Endothelial cell (in vitro differentiated cells): ENCODE measurements at regions not wholly inside any gene's neighbourhood (a gene's known extent, or its start where the extent isn't known, plus 50 kb on each side); places are given as distances from the start of the nearest gene placed in this dataset.
A peak's percentile ranks its signal among the peaks of the same experiment; 100 is the strongest.

ENCODE experiments used
- DNase-seq: peaks from one replicate; pipeline ENCODE4 v3.0.0; 2021; ENCODE audit warnings: low spot score
- H3K27ac Mint-ChIP-seq: one replicate; pipeline ENCODE4 v1.8.0; 2021; ENCODE audit warnings: mixed read lengths, inconsistent platforms; ENCODE audit not compliant: unreplicated experiment
- H3K27me3 Mint-ChIP-seq: one replicate; pipeline ENCODE4 v1.8.0; 2021; ENCODE audit warnings: mild to moderate bottlenecking, moderate library complexity, mixed read lengths, inconsistent platforms; ENCODE audit not compliant: unreplicated experiment
- H3K36me3 Mint-ChIP-seq: one replicate; pipeline ENCODE4 v1.8.0; 2021; ENCODE audit warnings: mild to moderate bottlenecking, low read depth, mixed read lengths, inconsistent platforms; ENCODE audit not compliant: unreplicated experiment
- H3K4me1 Mint-ChIP-seq: one replicate; pipeline ENCODE4 v1.8.0; 2021; ENCODE audit warnings: mild to moderate bottlenecking, mixed read lengths, inconsistent platforms; ENCODE audit not compliant: unreplicated experiment
- H3K4me3 Mint-ChIP-seq: one replicate; pipeline ENCODE4 v1.8.0; 2021; ENCODE audit warnings: mild to moderate bottlenecking, mixed read lengths, inconsistent platforms; ENCODE audit not compliant: unreplicated experiment
- H3K9me3 Mint-ChIP-seq: one replicate; pipeline ENCODE4 v1.8.0; 2021; ENCODE audit warnings: mixed read lengths, inconsistent platforms; ENCODE audit not compliant: unreplicated experiment
- TF ChIP-seq, protein P1 (sequence below): fragments of 200-600 bp; sonication (generic); IDR thresholded peaks from one replicate; pipeline ENCODE4 v1.5.0; 2021; ENCODE audit warnings: antibody characterized with exemption; ENCODE audit not compliant: unreplicated experiment

DNA sequence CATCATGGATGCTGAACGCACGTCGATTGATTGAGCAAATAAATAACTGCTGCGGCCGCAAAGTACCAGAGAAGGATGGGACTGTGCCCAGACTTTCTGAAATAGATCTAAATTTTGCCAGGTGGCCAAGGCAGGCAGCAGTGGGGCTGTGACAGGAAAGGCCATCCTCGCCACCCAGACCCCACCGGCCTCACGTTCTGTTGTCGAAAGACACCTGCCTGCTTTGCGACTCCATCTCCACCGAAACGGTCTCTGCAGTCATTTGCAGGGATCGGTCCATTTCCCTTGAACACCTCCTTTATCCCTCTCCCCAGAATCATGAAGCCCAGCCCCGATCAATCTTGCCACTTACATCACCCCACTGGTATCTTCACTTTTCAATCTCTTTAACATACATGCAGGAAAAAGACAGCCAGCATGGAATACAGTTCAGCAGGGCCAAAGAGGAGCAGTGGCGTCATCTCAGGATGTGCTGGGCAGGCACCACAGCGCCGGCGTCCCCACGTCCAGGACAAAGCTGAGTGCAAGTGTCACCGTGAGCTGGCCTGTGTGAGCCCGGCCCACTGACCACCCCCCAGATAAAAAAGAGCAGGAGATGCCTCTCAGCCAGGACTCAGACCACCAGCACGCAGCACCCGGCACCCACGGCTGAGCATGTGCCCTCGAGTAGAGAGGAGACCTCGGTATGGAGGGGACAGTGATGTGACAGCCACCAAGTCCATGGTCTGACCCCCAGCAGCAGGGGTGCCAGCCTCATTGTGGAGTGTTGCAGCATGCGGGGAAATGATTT lies 610.3 kb downstream of the TBC1D22A start:
- DNase-seq: no peak
- Mint-ChIP-seq H3K27me3 (peaks cover 23% of the 10 kb centered on the region), H3K4me3 (peak overlapping the region; percentile 73), H3K9me3 (peaks cover 49% of the 10 kb centered on the region), H3K27ac (peak overlapping the region; percentile 80), H3K36me3 (peaks cover 23% of the 10 kb centered on the region), H3K4me1 (peaks cover 2% of the 10 kb centered on the region)
- TF ChIP-seq, protein P1, sequence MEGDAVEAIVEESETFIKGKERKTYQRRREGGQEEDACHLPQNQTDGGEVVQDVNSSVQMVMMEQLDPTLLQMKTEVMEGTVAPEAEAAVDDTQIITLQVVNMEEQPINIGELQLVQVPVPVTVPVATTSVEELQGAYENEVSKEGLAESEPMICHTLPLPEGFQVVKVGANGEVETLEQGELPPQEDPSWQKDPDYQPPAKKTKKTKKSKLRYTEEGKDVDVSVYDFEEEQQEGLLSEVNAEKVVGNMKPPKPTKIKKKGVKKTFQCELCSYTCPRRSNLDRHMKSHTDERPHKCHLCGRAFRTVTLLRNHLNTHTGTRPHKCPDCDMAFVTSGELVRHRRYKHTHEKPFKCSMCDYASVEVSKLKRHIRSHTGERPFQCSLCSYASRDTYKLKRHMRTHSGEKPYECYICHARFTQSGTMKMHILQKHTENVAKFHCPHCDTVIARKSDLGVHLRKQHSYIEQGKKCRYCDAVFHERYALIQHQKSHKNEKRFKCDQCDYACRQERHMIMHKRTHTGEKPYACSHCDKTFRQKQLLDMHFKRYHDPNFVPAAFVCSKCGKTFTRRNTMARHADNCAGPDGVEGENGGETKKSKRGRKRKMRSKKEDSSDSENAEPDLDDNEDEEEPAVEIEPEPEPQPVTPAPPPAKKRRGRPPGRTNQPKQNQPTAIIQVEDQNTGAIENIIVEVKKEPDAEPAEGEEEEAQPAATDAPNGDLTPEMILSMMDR: no peak

DNA sequence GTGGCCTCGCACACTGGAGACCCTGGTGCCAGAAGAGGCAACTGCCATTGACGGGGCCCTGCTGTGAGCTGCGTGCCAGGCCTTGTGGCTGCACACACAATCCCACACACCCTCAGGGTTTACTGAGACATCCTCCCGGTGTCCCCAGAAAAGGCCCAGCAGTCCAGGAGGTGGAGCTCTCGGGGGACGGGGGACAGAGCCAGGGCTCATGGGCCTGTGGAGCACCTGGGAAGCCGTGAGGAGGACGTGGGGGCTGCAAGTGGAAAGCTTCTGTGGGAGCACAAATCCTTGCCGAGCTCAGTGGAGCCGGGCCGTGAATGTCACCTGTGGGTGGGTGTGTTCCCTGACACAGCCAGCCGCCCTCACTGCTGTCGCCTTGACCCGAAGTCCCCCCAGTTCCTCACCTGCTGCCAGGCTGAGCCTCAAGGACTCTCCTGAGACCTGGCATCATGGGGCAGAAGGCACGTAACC lies 609.7 kb downstream of the TBC1D22A start:
- H3K27ac Mint-ChIP-seq: no peak overlapping the region
- H3K9me3 Mint-ChIP-seq: peaks cover 43% of the 10 kb centered on the region
- TF ChIP-seq, protein P1: no peak
- DNase-seq: no peak
- H3K36me3 Mint-ChIP-seq: peaks cover 19% of the 10 kb centered on the region
- no peak overlapping the region for H3K4me3 Mint-ChIP-seq
- peaks cover 2% of the 10 kb centered on the region for H3K4me1 Mint-ChIP-seq
- H3K27me3 Mint-ChIP-seq: peaks cover 19% of the 10 kb centered on the region

DNA sequence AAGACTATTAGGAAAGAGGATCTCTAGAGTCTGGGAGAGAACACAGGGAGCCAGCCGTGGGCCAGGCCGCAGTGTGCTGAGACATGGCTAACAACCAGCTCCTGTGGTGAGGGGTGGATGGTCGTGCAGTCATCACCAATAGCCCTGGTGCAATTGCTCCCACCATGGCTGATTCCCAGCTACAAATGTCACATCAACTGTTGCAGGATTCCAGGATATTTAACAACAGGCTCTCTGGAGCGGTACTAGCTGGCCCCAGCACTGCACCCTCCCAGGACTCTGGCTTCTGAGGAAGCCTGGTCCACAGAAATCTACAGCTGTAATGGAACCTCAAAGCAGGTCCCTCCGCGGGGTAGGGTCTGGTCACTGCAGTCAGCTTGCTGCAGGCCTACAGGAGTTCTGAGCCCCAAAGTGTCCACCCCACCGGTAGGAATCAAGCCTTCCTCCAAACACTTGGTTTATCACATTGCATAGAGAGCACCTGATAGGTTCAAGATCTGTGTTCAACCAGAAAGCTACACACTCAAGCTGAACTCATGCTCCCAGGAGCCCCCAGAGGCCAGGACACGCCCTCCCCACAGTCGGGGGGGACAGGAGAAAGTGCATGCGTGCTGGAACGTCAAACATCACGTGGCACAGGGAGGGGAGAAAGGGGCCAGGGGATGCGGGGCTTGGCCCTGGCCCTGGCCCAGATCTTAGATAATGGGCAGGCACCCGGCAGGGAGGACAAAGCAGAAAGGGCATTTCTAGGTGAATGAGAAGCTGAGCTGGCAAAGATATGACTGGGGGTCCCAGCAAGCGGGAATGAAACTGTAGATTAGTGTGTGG lies 609.0 kb downstream of the TBC1D22A start:
- peaks cover 2% of the 10 kb centered on the region for H3K4me1 Mint-ChIP-seq
- DNase-seq: no peak
- H3K27ac Mint-ChIP-seq: no peak overlapping the region
- TF ChIP-seq, protein P1: no peak
- peaks cover 20% of the 10 kb centered on the region for H3K36me3 Mint-ChIP-seq
- peaks cover 37% of the 10 kb centered on the region for H3K9me3 Mint-ChIP-seq
- H3K4me3 Mint-ChIP-seq: no peak overlapping the region
- H3K27me3 Mint-ChIP-seq: peaks cover 19% of the 10 kb centered on the region

DNA sequence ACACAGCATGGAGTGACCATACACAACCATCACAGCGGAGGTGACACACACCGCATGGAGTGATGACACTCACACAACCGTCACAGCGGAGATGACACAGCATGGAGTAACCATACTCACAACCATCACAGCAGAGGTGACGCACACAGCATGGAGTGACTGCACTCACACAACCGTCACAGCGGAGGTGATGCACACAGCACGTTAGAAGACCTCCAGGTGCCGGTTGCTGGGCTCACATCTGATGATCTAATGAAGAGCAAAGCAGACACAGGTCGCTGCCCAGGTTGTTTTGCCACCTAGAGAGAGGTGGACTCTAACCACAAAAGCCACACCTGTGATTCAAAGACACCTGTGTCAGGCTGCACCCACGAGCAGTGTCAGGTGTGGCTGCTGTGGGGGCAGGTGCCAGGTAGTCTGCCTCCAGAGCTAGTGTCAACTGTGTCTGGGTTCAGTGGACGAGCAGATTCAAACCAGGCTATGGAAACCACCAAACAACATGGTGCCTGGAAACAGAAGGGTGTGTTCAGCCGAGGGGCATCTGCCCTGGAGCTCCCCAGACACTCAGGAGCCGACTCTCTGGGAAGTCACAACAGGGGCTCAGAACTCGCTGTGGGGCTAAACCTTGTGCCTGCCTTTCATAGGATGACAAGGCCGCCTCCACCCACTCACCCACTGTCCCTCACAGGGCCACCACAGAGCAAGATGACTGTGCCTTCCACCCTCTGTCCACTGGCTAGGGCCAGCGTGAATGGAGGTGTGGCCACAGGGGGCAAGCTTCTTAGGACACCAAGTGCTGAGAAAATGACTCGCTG lies 608.2 kb downstream of the TBC1D22A start:
- Mint-ChIP-seq H3K27ac (peak overlapping the region; percentile 76), H3K4me3 (no peak overlapping the region), H3K9me3 (peaks cover 37% of the 10 kb centered on the region), H3K27me3 (peaks cover 15% of the 10 kb centered on the region), H3K36me3 (peaks cover 23% of the 10 kb centered on the region), H3K4me1 (peaks cover 2% of the 10 kb centered on the region)
- TF ChIP-seq, protein P1: no peak
- DNase-seq: no peak
